EH (cell line): ENCODE measurements at regions not wholly inside any gene's neighbourhood (a gene's known extent, or its start where the extent isn't known, plus 50 kb on each side); places are given as distances from the start of the nearest gene placed in this dataset.

ENCODE experiments used
- DNase-seq: peaks from one replicate; pipeline ENCODE4 v3.0.0-alpha.2; 2015; ENCODE audit warnings: low read depth

GRCh38 chr14:96638041-96638855 is 136.1 kb downstream of the PAPOLA start:
- no peak for DNase-seq

GRCh38 chr14:96639550-96639949 is 137.4 kb downstream of the PAPOLA start:
- DNase-seq = no peak

- DNase-seq = no peak
Measured at GRCh38 chr14:96648506-96649326, 146.5 kb downstream of the PAPOLA start.

- DNase-seq = no peak
Measured at GRCh38 chr14:96649327-96649601, 147.1 kb downstream of the PAPOLA start.

GRCh38 chr14:96653597-96653996 is 143.6 kb upstream of the VRK1 start:
- no peak for DNase-seq

GRCh38 chr14:96658611-96659010 is 138.6 kb upstream of the VRK1 start:
- DNase-seq = no peak

- no peak for DNase-seq
Measured at GRCh38 chr14:96660123-96660522, 137.1 kb upstream of the VRK1 start.

- no peak for DNase-seq
Measured at GRCh38 chr14:96660667-96661066, 136.5 kb upstream of the VRK1 start.

- no peak for DNase-seq
Measured at GRCh38 chr14:96661244-96661969, 135.8 kb upstream of the VRK1 start.

- DNase-seq = no peak
Measured at GRCh38 chr14:96662116-96662970, 134.8 kb upstream of the VRK1 start.

GRCh38 chr14:96663076-96663475 is 134.1 kb upstream of the VRK1 start:
- no peak for DNase-seq

GRCh38 chr14:96663491-96664067 is 133.6 kb upstream of the VRK1 start:
- DNase-seq = no peak

GRCh38 chr14:96666088-96666487 is 131.1 kb upstream of the VRK1 start:
- no peak for DNase-seq

GRCh38 chr14:96670391-96670790 is 126.8 kb upstream of the VRK1 start:
- DNase-seq = no peak

GRCh38 chr14:96671218-96671617 is 126.0 kb upstream of the VRK1 start:
- DNase-seq = no peak

- DNase-seq = no peak
Measured at GRCh38 chr14:96673706-96674105, 123.5 kb upstream of the VRK1 start.

GRCh38 chr14:96674121-96674520 is 123.1 kb upstream of the VRK1 start:
- DNase-seq = no peak

- DNase-seq = no peak
Measured at GRCh38 chr14:96676166-96676565, 121.0 kb upstream of the VRK1 start.

GRCh38 chr14:96681829-96682228 is 115.4 kb upstream of the VRK1 start:
- peak; percentile 2 for DNase-seq

GRCh38 chr14:96682401-96682800 is 114.8 kb upstream of the VRK1 start:
- no peak for DNase-seq

GRCh38 chr14:96683562-96684289 is 113.5 kb upstream of the VRK1 start:
- peak; percentile 0 for DNase-seq
